ENCODE measurements at regions not wholly inside any gene's neighbourhood (a gene's known extent, or its start where the extent isn't known, plus 50 kb on each side); places are given as distances from the start of the nearest gene placed in this dataset.

- H2BK20ac ChIP-seq (ENCODE audit: low read depth, low read length, poor library complexity, severe bottlenecking): no peak overlapping the region
- no peak overlapping the region for H3K4me2 ChIP-seq (ENCODE audit: insufficient read depth, insufficient read length, low read length)
- no peak overlapping the region for H3K27ac ChIP-seq (ENCODE audit: insufficient read length, low read depth, low read length)
- H3K27me3 ChIP-seq (ENCODE audit: insufficient read depth, low read length): no peaks in the 10 kb centered on the region
- H2BK15ac ChIP-seq (ENCODE audit: low read depth, low read length): no peak overlapping the region
- H2AFZ ChIP-seq (ENCODE audit: low read length): no peak overlapping the region
- no peaks in the 10 kb centered on the region for H3K79me1 ChIP-seq (ENCODE audit: insufficient read depth, low read depth, low read length, poor library complexity, severe bottlenecking)
- no peak for TF ChIP-seq CTCF (conservative IDR thresholded peaks at IDR 0.05)
- no peaks in the 10 kb centered on the region for H3K23me2 ChIP-seq (ENCODE audit: insufficient read length, low read depth, low read length, poor library complexity, severe bottlenecking)
- H3K9ac ChIP-seq (ENCODE audit: extremely low read depth, insufficient read length, low read length): no peak overlapping the region
- H4K5ac ChIP-seq (ENCODE audit: insufficient read length, low read depth, low read length): no peak overlapping the region
- no peak overlapping the region for H3K23ac ChIP-seq (ENCODE audit: insufficient read length, low read depth, low read length)
- no peaks in the 10 kb centered on the region for H3K4me1 ChIP-seq (ENCODE audit: insufficient read depth, low read length)
- WGBS (ENCODE audit: extremely low coverage, insufficient read length, low lambda C conversion rate): no CpG with 5 or more reads among the region's 2 CpGs
- H3T11ph ChIP-seq (ENCODE audit: low read length): no peak overlapping the region
- Mint-ChIP-seq H3K9me3 (peaks cover 18 to 24% of the 10 kb centered on the region in 2 experiments), H3K27ac (no peak overlapping the region), H3K36me3 (ENCODE audit: insufficient read depth in 1 of 3, low read depth in 3 of 3) (peaks cover 4 to 35% (median 11%) of the 10 kb centered on the region in 3 experiments; a peak in 5 of 7 replicates), H3K4me3 (no peak overlapping the region), H3K27me3 (ENCODE audit: low read depth) (no peaks in the 10 kb centered on the region), H3K4me1 (no peaks in the 10 kb centered on the region)
- no peak overlapping the region for H4K91ac ChIP-seq (ENCODE audit: insufficient read length, low read depth, low read length)
- H2AK5ac ChIP-seq (ENCODE audit: insufficient read length, low read length): no peak overlapping the region
- H4K8ac ChIP-seq (replicated peaks; ENCODE audit: insufficient read length, low read depth, low read length): no peak overlapping the region
- no peak overlapping the region for H3K4ac ChIP-seq (ENCODE audit: low read depth, low read length)
- no peak overlapping the region for H2BK5ac ChIP-seq (ENCODE audit: insufficient read length, low read length)
- H2BK12ac ChIP-seq (ENCODE audit: insufficient read length, low read depth, low read length): no peak overlapping the region
- H3K9me3 ChIP-seq (ENCODE audit: control insufficient read depth, low read depth, low read length): no peaks in the 10 kb centered on the region
- no peak overlapping the region for H2BK120ac ChIP-seq (ENCODE audit: low read depth, low read length, poor library complexity, severe bottlenecking)
- no peaks in the 10 kb centered on the region for H4K20me1 ChIP-seq (ENCODE audit: control insufficient read depth, insufficient read depth, insufficient read length)
- no peak overlapping the region for H3K56ac ChIP-seq (ENCODE audit: insufficient read length, low read depth, low read length)
- no peaks in the 10 kb centered on the region for H3K79me2 ChIP-seq (ENCODE audit: insufficient read depth, low read length)
- H3K14ac ChIP-seq (ENCODE audit: insufficient read depth, low read length): no peak overlapping the region
- no peak overlapping the region for H3K18ac ChIP-seq (ENCODE audit: insufficient read length, low read depth, low read length)
- DNase-seq: no peak
Observed at GRCh38 chr6:164210323-164210722, 795.8 kb downstream of the QKI start.

Data from H9 (cell line).